ENCODE measurements at regions not wholly inside any gene's neighbourhood (a gene's known extent, or its start where the extent isn't known, plus 50 kb on each side); places are given as distances from the start of the nearest gene placed in this dataset.

GRCh38 chr4:31190671-31191070, 470.5 kb downstream of the PCDH7 start:
- H3K36me3 Mint-ChIP-seq (ENCODE audit: insufficient read depth in 1 of 3, low read depth in 3 of 3): peaks cover 0 to 13% (median 2%) of the 10 kb centered on the region in 3 experiments; a peak in 3 of 7 replicates
- Histone ChIP-seq H3K18ac (ENCODE audit: insufficient read length, low read depth, low read length) (no peak overlapping the region), H3K4me2 (ENCODE audit: insufficient read depth, insufficient read length, low read length) (no peak overlapping the region), H2AFZ (ENCODE audit: low read length) (no peak overlapping the region), H3K4ac (ENCODE audit: low read depth, low read length) (no peak overlapping the region), H3K79me1 (ENCODE audit: insufficient read depth, low read depth, low read length, poor library complexity, severe bottlenecking) (no peaks in the 10 kb centered on the region), H3K14ac (ENCODE audit: insufficient read depth, low read length) (no peak overlapping the region), H2BK15ac (ENCODE audit: low read depth, low read length) (no peak overlapping the region), H3K27me3 (ENCODE audit: insufficient read depth, low read length) (no peaks in the 10 kb centered on the region), H3K9ac (ENCODE audit: extremely low read depth, insufficient read length, low read length) (no peak overlapping the region), H4K91ac (ENCODE audit: insufficient read length, low read depth, low read length) (no peak overlapping the region), H3K23me2 (ENCODE audit: insufficient read length, low read depth, low read length, poor library complexity, severe bottlenecking) (no peaks in the 10 kb centered on the region), H2BK5ac (ENCODE audit: insufficient read length, low read length) (no peak overlapping the region), H4K8ac (replicated peaks; ENCODE audit: insufficient read length, low read depth, low read length) (no peak overlapping the region), H2AK5ac (ENCODE audit: insufficient read length, low read length) (no peak overlapping the region), H3K4me1 (ENCODE audit: insufficient read depth, low read length) (no peaks in the 10 kb centered on the region), H3K56ac (ENCODE audit: insufficient read length, low read depth, low read length) (no peak overlapping the region), H3K9me3 (ENCODE audit: control insufficient read depth, low read depth, low read length) (no peaks in the 10 kb centered on the region), H3K27ac (ENCODE audit: insufficient read length, low read depth, low read length) (no peak overlapping the region), H3K23ac (ENCODE audit: insufficient read length, low read depth, low read length) (no peak overlapping the region), H4K5ac (ENCODE audit: insufficient read length, low read depth, low read length) (no peak overlapping the region), H2BK20ac (ENCODE audit: low read depth, low read length, poor library complexity, severe bottlenecking) (no peak overlapping the region), H3K79me2 (ENCODE audit: insufficient read depth, low read length) (no peaks in the 10 kb centered on the region), H3T11ph (ENCODE audit: low read length) (no peak overlapping the region), H2BK12ac (ENCODE audit: insufficient read length, low read depth, low read length) (no peak overlapping the region), H2BK120ac (ENCODE audit: low read depth, low read length, poor library complexity, severe bottlenecking) (no peak overlapping the region), H4K20me1 (ENCODE audit: control insufficient read depth, insufficient read depth, insufficient read length) (no peaks in the 10 kb centered on the region)
- no peak overlapping the region for H3K4me3 Mint-ChIP-seq
- no peaks in the 10 kb centered on the region for H3K27me3 Mint-ChIP-seq (ENCODE audit: low read depth)
- TF ChIP-seq CTCF (conservative IDR thresholded peaks at IDR 0.05): no peak
- no peak for DNase-seq
- H3K9me3 Mint-ChIP-seq: peaks cover 4 to 11% of the 10 kb centered on the region in 2 experiments; a peak in 4 of 5 replicates
- H3K27ac Mint-ChIP-seq: peak overlapping the region in 2 of 3 experiments; percentile 38 to 64; a peak in 2 of 7 replicates
- peaks cover 2 to 6% of the 10 kb centered on the region in 2 experiments; a peak in 3 of 4 replicates for H3K4me1 Mint-ChIP-seq

Data from H9 (cell line).